ENCODE measurements at regions not wholly inside any gene's neighbourhood (a gene's known extent, or its start where the extent isn't known, plus 50 kb on each side); places are given as distances from the start of the nearest gene placed in this dataset.

DNA sequence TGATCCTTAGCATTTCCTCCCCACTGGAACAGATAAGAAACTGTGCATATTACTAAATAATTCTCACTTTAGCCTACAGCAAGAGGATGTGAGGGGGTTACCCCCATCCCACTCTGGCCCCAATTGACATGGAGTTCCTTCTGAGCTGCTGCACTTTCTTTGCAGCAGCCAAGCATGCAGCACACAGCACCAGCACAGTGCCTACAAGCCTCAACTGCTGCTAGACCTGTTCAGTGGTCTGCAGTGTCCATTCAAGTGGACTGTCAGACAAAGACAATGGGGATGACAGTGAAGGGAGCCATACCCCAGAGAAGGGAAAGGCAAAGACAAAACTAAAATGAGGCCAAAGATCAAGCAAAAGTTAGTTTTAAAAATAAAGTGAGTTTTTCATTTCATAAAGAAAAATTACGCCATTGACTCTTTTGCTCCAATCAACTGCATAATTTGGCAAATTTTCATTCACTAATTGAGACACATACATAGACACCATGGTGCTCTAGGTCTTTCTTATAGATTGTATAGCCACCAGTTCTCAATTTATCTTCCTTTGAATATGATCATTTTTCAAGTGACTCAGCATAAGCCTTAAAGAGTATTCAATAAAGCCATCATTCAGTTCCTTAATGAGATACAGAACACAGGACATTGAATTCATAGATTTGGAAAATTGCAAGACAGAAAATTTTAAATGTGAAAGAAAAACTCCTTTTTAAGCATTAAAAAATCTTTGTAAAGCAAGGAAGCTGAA is 410.6 kb downstream of the HNRNPD start:
- TF ChIP-seq, protein P1, sequence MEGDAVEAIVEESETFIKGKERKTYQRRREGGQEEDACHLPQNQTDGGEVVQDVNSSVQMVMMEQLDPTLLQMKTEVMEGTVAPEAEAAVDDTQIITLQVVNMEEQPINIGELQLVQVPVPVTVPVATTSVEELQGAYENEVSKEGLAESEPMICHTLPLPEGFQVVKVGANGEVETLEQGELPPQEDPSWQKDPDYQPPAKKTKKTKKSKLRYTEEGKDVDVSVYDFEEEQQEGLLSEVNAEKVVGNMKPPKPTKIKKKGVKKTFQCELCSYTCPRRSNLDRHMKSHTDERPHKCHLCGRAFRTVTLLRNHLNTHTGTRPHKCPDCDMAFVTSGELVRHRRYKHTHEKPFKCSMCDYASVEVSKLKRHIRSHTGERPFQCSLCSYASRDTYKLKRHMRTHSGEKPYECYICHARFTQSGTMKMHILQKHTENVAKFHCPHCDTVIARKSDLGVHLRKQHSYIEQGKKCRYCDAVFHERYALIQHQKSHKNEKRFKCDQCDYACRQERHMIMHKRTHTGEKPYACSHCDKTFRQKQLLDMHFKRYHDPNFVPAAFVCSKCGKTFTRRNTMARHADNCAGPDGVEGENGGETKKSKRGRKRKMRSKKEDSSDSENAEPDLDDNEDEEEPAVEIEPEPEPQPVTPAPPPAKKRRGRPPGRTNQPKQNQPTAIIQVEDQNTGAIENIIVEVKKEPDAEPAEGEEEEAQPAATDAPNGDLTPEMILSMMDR (IDR thresholded peaks at IDR 0.05; ENCODE audit: low read length): no peak
- no peak for TF ChIP-seq EZH2 (IDR thresholded peaks at IDR 0.05; ENCODE audit: borderline replicate concordance, low read length)
- Histone ChIP-seq H3K27me3 (ENCODE audit: insufficient read depth, low read length) (no peaks in the 10 kb centered on the region), H2AFZ (ENCODE audit: low read length) (no peak overlapping the region), H4K20me1 (ENCODE audit: insufficient read depth, low read length) (no peaks in the 10 kb centered on the region), H3K9me2 (ENCODE audit: low read depth, low read length) (no peaks in the 10 kb centered on the region), H3K27ac (ENCODE audit: low read depth, low read length, poor library complexity, severe bottlenecking) (no peak overlapping the region), H3K9ac (ENCODE audit: low read length) (no peak overlapping the region), H3K4me3 (ENCODE audit: low read depth, low read length, poor library complexity, severe bottlenecking) (no peak overlapping the region), H3K4me1 (ENCODE audit: insufficient read depth, low read length, severe bottlenecking) (no peaks in the 10 kb centered on the region), H3F3A (ENCODE audit: insufficient read depth, low read length) (no peaks in the 10 kb centered on the region), H3K4me2 (ENCODE audit: low read length) (no peak overlapping the region), H3K9me3 (ENCODE audit: low read length) (no peaks in the 10 kb centered on the region), H3K36me3 (ENCODE audit: insufficient read depth, low read length) (no peaks in the 10 kb centered on the region), H3K79me2 (ENCODE audit: insufficient read depth, low read length) (no peaks in the 10 kb centered on the region)

DNA sequence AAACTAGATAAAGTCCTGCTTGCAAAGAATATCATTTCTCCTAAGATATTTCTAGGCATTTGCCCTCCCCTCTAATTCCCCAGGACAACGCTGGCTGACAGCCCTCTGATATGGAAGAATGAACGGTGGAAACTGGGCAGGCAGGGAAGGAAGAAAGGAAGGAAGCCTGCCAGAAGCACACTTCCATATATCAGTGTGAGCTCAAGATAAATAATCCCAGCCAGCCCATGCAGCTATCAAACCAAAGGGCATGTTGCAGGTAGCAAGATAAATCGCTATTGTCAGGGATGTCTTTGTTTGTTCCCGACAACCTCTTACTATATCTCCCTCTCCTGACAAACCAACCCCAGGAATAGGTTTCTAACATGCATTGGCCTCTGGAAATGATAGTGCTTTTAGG is 412.8 kb downstream of the HNRNPD start:
- Histone ChIP-seq H3K27me3 (ENCODE audit: insufficient read depth, low read length) (no peaks in the 10 kb centered on the region), H3K36me3 (ENCODE audit: insufficient read depth, low read length) (no peaks in the 10 kb centered on the region)
- TF ChIP-seq, protein P1 (IDR thresholded peaks at IDR 0.05; ENCODE audit: low read length): no peak
- no peak for TF ChIP-seq EZH2 (IDR thresholded peaks at IDR 0.05; ENCODE audit: borderline replicate concordance, low read length)

DNA sequence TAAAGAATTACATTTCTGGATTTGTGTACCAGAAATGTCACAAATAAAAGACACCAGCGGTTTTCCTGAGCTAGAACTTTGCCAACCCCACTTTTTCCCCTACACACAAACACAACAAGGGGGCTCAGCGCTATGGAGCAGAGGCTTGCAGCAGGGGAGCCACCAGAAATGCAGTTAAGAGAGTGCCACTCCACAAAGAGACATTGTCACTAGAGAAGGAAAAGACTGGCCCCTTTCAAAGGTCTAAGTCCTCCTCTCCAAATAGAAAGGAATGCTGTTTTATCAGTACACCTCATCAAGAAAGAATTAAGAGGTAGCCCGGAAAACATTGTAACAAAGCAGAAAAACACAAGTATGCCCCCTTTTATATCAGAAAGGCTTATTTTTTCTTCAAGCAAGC is 419.5 kb downstream of the HNRNPD start:
- H3K4me3 ChIP-seq (ENCODE audit: low read depth, low read length, poor library complexity, severe bottlenecking): no peak overlapping the region
- H4K20me1 ChIP-seq (ENCODE audit: insufficient read depth, low read length): no peaks in the 10 kb centered on the region
- no peaks in the 10 kb centered on the region for H3F3A ChIP-seq (ENCODE audit: insufficient read depth, low read length)
- no peaks in the 10 kb centered on the region for H3K36me3 ChIP-seq (ENCODE audit: insufficient read depth, low read length)
- no peak overlapping the region for H3K27ac ChIP-seq (ENCODE audit: low read depth, low read length, poor library complexity, severe bottlenecking)
- no peaks in the 10 kb centered on the region for H3K9me2 ChIP-seq (ENCODE audit: low read depth, low read length)
- no peak overlapping the region for H3K9ac ChIP-seq (ENCODE audit: low read length)
- no peaks in the 10 kb centered on the region for H3K79me2 ChIP-seq (ENCODE audit: insufficient read depth, low read length)
- TF ChIP-seq EZH2 (IDR thresholded peaks at IDR 0.05; ENCODE audit: borderline replicate concordance, low read length): no peak
- TF ChIP-seq, protein P1 (IDR thresholded peaks at IDR 0.05; ENCODE audit: low read length): no peak
- H2AFZ ChIP-seq (ENCODE audit: low read length): no peak overlapping the region
- H3K4me2 ChIP-seq (ENCODE audit: low read length): no peak overlapping the region
- no peaks in the 10 kb centered on the region for H3K9me3 ChIP-seq (ENCODE audit: low read length)
- H3K4me1 ChIP-seq (ENCODE audit: insufficient read depth, low read length, severe bottlenecking): no peaks in the 10 kb centered on the region
- H3K27me3 ChIP-seq (ENCODE audit: insufficient read depth, low read length): no peaks in the 10 kb centered on the region

More for the DNA sequence above, 412.8 kb downstream of the HNRNPD start:
- H3K9me2 ChIP-seq (ENCODE audit: low read depth, low read length): no peaks in the 10 kb centered on the region
- no peak overlapping the region for H3K4me3 ChIP-seq (ENCODE audit: low read depth, low read length, poor library complexity, severe bottlenecking)
- no peaks in the 10 kb centered on the region for H3K79me2 ChIP-seq (ENCODE audit: insufficient read depth, low read length)
- H3K9me3 ChIP-seq (ENCODE audit: low read length): no peaks in the 10 kb centered on the region
- no peaks in the 10 kb centered on the region for H3K4me1 ChIP-seq (ENCODE audit: insufficient read depth, low read length, severe bottlenecking)
- no peak overlapping the region for H3K9ac ChIP-seq (ENCODE audit: low read length)
- H3F3A ChIP-seq (ENCODE audit: insufficient read depth, low read length): no peaks in the 10 kb centered on the region
- no peaks in the 10 kb centered on the region for H4K20me1 ChIP-seq (ENCODE audit: insufficient read depth, low read length)
- H2AFZ ChIP-seq (ENCODE audit: low read length): no peak overlapping the region
- H3K27ac ChIP-seq (ENCODE audit: low read depth, low read length, poor library complexity, severe bottlenecking): no peak overlapping the region
- H3K4me2 ChIP-seq (ENCODE audit: low read length): no peak overlapping the region

Data from OCI-LY1 (cell line).